Lung (tissue), 11 donors: ENCODE measurements at regions not wholly inside any gene's neighbourhood (a gene's known extent, or its start where the extent isn't known, plus 50 kb on each side); places are given as distances from the start of the nearest gene placed in this dataset.

ENCODE experiments used
- ATAC-seq: fragments of 200-7000 bp; cut with Tn5 transposase; one replicate; pipeline ENCODE4 v1.9.1; 2020; ENCODE audit warnings: moderate number of reproducible peaks; ENCODE audit not compliant: insufficient read depth, low FRiP score
- DNase-seq, 3 donors: peaks; one replicate each; pipeline ENCODE4 v3.0.0-alpha.2; 2013 to 2017
- H3K27ac ChIP-seq, 2 donors: one replicate each; pipeline ENCODE4 v1.5.1; 2013; ENCODE audit warnings: mild to moderate bottlenecking in 2 of 2, moderate library complexity in 2 of 2, control low read depth in 1 of 2, inconsistent platforms in 1 of 2, low read depth in 1 of 2, low read length in 1 of 2
- H3K27me3 ChIP-seq, 3 donors: one replicate each; pipeline ENCODE4 v1.5.1; 2013; ENCODE audit warnings: low read length in 2 of 3; ENCODE audit not compliant: control insufficient read depth in 3 of 3, insufficient read depth in 3 of 3
- H3K36me3 ChIP-seq, 4 donors: one replicate each; pipeline ENCODE4 v1.5.1; 2013; ENCODE audit warnings: low read length in 4 of 4, mild to moderate bottlenecking in 1 of 4, moderate library complexity in 1 of 4; ENCODE audit not compliant: control insufficient read depth in 4 of 4, insufficient read depth in 4 of 4
- H3K4me1 ChIP-seq, 5 donors: one replicate each; pipeline ENCODE4 v1.5.1; 2013; ENCODE audit warnings: low read length in 5 of 5, mild to moderate bottlenecking in 2 of 5, moderate library complexity in 1 of 5; ENCODE audit not compliant: control insufficient read depth in 5 of 5, insufficient read depth in 5 of 5
- H3K4me3 ChIP-seq: one replicate; pipeline ENCODE4 v1.5.1; 2013; ENCODE audit warnings: mild to moderate bottlenecking, control low read depth, moderate library complexity
- H3K9ac ChIP-seq, 2 donors: one replicate each; pipeline ENCODE4 v1.5.1; 2013; ENCODE audit warnings: low read length in 2 of 2, control low read depth in 1 of 2; ENCODE audit not compliant: insufficient read depth in 1 of 2
- H3K9me3 ChIP-seq, 4 donors: one replicate each; pipeline ENCODE4 v1.5.1; 2013; ENCODE audit warnings: low read length in 3 of 4, mild to moderate bottlenecking in 1 of 4, moderate library complexity in 1 of 4; ENCODE audit not compliant: control insufficient read depth in 4 of 4, insufficient read depth in 3 of 4
- WGBS, 2 donors: extraction: QIAGEN DNeasy Blood & Tissue Kit; methylation state at CpG; one replicate each; pipeline ENCODE4 v1.1.7; 2013; 5-methylcytosine and 5-hydroxymethylcytosine counted together
- TF ChIP-seq, protein P1 (sequence below): IDR thresholded peaks from 2 replicates; pipeline ENCODE4 v1.5.1; 2012; ENCODE audit warnings: mild to moderate bottlenecking; ENCODE audit errors: control extremely low read depth, extremely low read depth
- donor health status: control.
- donor health status: control.
- donor health status: Bipolar disorder and iron deficiency.
- donor health status: healthy.
- donor health status: DM: yes; HTN: yes; CAD: no.

DNA sequence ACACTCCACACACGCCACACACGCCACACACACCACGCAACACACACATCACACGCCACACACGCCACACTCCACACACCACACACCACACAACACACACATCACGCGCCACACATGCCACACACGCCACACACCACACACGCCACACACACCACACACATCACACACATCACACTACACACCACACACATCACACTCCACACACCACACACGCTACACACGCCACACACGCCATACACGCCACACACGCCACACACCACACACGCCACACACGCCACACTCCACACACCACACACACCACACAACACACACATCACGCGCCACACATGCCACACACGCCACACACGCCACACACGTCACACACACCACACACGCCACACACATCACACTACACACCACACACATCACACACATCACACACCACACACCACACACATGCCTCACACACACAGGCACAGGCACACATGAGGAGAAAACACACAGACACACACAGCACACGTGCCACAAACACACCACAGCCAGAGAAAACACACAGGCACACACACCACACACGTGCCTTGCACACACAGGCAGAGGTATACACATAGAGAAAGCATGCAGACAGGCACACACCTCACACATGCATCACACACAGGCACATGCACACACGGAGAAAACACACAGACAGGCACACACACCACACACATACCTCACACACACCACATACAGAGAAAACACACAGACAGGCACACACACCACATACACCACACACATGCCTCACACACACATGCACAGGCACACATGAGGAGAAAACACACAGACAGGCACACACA lies 241.5 kb upstream of the MYT1L start:
- no peak for ATAC-seq

DNA sequence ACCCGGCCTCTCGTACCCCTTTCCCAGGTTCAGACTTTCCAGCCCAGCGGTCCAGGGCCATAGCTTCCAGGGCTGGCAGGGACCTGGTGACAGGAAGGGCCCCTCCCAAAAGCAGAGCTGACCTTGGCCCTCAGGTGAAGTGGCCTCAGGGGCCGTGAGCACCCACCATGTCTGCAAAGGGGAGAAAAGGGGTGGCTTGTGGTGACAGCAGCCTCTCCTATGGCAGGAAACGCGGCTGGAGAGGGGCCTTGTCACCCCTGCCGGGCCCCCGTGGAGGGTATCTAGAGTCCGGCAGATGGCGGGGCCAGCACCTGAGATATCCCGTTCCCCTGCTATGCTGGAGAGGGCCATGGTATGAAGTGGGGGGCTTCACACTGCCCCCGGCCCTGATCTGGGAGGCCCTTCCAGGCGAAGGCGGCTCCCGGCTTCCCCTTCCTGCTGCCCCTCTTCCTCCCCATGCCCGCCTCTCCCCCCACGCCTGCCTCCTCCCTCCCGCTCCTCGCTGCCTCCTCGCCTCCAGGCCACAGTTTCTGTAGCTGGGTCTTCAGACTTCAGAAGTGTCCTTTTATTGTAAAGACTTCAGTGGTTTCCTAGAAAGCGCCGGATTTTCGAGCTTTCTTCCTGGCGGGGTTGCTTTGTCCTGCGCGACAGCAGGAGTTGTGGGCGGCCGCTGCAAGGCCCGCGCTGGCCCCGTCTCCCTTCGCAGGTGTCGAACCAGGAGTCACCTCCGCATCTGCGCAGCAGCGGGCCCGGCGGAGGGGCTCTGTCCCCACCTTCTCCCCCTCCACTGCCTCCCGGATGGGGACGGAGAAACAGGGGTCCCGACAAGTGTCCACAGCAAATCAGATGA lies 240.5 kb upstream of the MYT1L start:
- TF ChIP-seq, protein P1, sequence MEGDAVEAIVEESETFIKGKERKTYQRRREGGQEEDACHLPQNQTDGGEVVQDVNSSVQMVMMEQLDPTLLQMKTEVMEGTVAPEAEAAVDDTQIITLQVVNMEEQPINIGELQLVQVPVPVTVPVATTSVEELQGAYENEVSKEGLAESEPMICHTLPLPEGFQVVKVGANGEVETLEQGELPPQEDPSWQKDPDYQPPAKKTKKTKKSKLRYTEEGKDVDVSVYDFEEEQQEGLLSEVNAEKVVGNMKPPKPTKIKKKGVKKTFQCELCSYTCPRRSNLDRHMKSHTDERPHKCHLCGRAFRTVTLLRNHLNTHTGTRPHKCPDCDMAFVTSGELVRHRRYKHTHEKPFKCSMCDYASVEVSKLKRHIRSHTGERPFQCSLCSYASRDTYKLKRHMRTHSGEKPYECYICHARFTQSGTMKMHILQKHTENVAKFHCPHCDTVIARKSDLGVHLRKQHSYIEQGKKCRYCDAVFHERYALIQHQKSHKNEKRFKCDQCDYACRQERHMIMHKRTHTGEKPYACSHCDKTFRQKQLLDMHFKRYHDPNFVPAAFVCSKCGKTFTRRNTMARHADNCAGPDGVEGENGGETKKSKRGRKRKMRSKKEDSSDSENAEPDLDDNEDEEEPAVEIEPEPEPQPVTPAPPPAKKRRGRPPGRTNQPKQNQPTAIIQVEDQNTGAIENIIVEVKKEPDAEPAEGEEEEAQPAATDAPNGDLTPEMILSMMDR = no peak
- 90% methylated on average over 39 to 41 of the region's 41 CpGs for WGBS, 2 donors
- no peak for DNase-seq

More for the DNA sequence above, 241.5 kb upstream of the MYT1L start:
- 95% methylated on average over 24 to 25 of the region's 25 CpGs for WGBS, 2 donors
- TF ChIP-seq, protein P1 = no peak
- Histone ChIP-seq H3K4me3 (no peak overlapping the region), H3K9ac (no peak overlapping the region), H3K27ac (no peak overlapping the region), H3K27me3 (peaks cover 0 to 2% (median 0%) of the 10 kb centered on the region in 3 donors), H3K9me3 (peaks cover 0 to 16% (median 0%) of the 10 kb centered on the region in 4 donors), H3K36me3 (no peaks in the 10 kb centered on the region), H3K4me1 (no peaks in the 10 kb centered on the region)
- DNase-seq = no peak

DNA sequence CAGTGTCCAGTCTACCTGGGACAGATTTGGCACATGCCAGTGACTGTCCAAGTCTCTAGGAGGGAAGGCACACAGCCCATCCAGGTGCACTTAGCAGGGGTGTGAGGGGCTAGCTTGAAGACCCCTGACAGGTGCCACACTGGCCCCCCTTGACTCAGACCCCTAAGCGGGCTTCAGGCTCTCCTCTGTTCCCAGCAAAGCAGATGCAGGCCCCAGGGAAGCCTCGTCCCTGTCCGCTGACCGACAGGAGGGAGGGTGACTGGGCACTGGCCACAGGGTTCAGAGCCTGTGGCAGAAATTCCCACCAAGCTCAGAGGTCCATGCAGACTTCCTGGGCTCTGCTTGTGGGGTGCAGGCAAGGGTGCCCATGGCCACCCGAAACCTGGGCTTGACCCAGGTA lies 239.8 kb upstream of the MYT1L start:
- H3K36me3 ChIP-seq = no peaks in the 10 kb centered on the region
- H3K4me3 ChIP-seq = no peak overlapping the region
- no peak overlapping the region for H3K27ac ChIP-seq
- TF ChIP-seq, protein P1 = no peak
- no peak for DNase-seq
- H3K9me3 ChIP-seq = peaks cover 0 to 16% (median 0%) of the 10 kb centered on the region in 4 donors
- 88 to 90% methylated on average over 5 of the region's 5 CpGs for WGBS, 2 donors
- H3K4me1 ChIP-seq = no peaks in the 10 kb centered on the region
- H3K9ac ChIP-seq = no peak overlapping the region
- H3K27me3 ChIP-seq = peaks cover 0 to 2% (median 0%) of the 10 kb centered on the region in 3 donors
- ATAC-seq = no peak

More for the DNA sequence above, 240.5 kb upstream of the MYT1L start:
- H3K27me3 ChIP-seq = peaks cover 0 to 2% (median 0%) of the 10 kb centered on the region in 3 donors
- H3K9me3 ChIP-seq = peaks cover 0 to 16% (median 0%) of the 10 kb centered on the region in 4 donors
- H3K36me3 ChIP-seq = no peaks in the 10 kb centered on the region
- no peak for ATAC-seq
- no peak overlapping the region for H3K9ac ChIP-seq
- H3K4me1 ChIP-seq = no peaks in the 10 kb centered on the region
- H3K4me3 ChIP-seq = no peak overlapping the region
- H3K27ac ChIP-seq = no peak overlapping the region
